ENCODE measurements at regions not wholly inside any gene's neighbourhood (a gene's known extent, or its start where the extent isn't known, plus 50 kb on each side); places are given as distances from the start of the nearest gene placed in this dataset.

DNA sequence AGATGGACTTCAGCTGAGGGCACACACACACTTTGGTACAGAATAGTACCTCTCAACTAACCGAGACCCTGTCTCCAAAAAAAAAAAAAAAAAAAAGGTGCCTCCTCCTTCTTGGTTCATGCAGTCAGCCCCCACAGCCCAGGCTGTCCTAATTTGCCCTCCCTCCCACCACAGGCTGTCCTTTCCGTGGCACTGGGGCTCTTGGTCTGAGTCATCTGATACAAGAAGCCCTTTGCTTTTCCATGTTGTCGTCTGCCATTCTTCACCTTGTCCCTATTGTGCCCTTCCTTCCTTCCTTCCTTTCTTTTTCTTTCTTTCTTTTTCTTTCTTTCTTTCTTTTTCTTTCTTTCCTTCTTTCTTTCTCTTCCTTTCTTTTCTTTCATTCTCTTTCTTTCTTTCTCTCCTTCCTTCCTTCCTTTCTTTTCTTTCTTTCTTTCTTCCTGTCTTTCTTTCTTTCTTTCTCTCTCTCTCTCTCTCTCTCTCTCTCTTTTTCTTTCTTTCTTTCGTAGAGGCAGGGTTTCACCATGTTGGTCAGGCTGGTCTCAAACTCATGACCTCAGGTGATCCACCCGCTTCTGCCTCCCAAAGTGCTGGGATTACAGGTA lies 96.0 kb upstream of the IKZF1 start:
- TF ChIP-seq CTCF (IDR thresholded peaks at IDR 0.05): no peak
- Histone ChIP-seq H3K27me3 (ENCODE audit: control insufficient read depth in 2 of 2, insufficient read depth in 2 of 2, low read length in 2 of 2) (no peaks in the 10 kb centered on the region), H3K9ac (ENCODE audit: insufficient read depth, low read length, poor library complexity, severe bottlenecking) (no peak overlapping the region), H3K4me3 (replicated peaks in 1 of 3; ENCODE audit: low read depth in 2 of 3, low read length in 3 of 3) (peak overlapping the region in 1 of 3 experiments; percentile 54), H3K79me2 (ENCODE audit: insufficient read depth, low read length) (peaks cover 3% of the 10 kb centered on the region), H3K27ac (ENCODE audit: low read depth in 1 of 2, low read length in 2 of 2) (peak overlapping the region; percentile 43 to 73), H3K4me2 (replicated peaks; ENCODE audit: extremely low read depth, low read length, poor library complexity, severe bottlenecking) (peak overlapping the region; percentile 42), H2AFZ (ENCODE audit: insufficient read depth, low read depth, low read length, poor library complexity, severe bottlenecking) (peak overlapping the region; percentile 52), H4K20me1 (ENCODE audit: insufficient read depth, low read length) (no peaks in the 10 kb centered on the region), H3K4me1 (ENCODE audit: control insufficient read depth in 1 of 2, insufficient read depth in 2 of 2, low read length in 2 of 2) (peaks cover 56 to 57% of the 10 kb centered on the region in 2 donors), H3K36me3 (replicated peaks in 1 of 2; ENCODE audit: control insufficient read depth in 1 of 2, insufficient read depth in 2 of 2, low read length in 2 of 2) (no peaks in the 10 kb centered on the region), H3K9me3 (replicated peaks in 1 of 2; ENCODE audit: control insufficient read depth in 1 of 2, insufficient read depth in 1 of 2, low read length in 2 of 2) (no peaks in the 10 kb centered on the region)
- Mint-ChIP-seq H3K27me3 (ENCODE audit: low read depth in 3 of 3) (peaks cover 0 to 9% (median 0%) of the 10 kb centered on the region in 3 donors), H3K4me1 (peaks cover 69% of the 10 kb centered on the region), H3K27ac (peak overlapping the region; percentile 84 to 94 (median 92)), H3K4me3 (no peak overlapping the region), H3K9me3 (no peaks in the 10 kb centered on the region), H3K36me3 (no peaks in the 10 kb centered on the region)
- no peak for DNase-seq
- WGBS (ENCODE audit: insufficient coverage): 54% methylated on average over 3 of the region's 5 CpGs
- intact Hi-C loops (cut with micrococcal nuclease): loop anchor here (5.0 kb wide), 2 partner anchors 99 to 109 kb away; no protein-coding TSS in a partner anchor

DNA sequence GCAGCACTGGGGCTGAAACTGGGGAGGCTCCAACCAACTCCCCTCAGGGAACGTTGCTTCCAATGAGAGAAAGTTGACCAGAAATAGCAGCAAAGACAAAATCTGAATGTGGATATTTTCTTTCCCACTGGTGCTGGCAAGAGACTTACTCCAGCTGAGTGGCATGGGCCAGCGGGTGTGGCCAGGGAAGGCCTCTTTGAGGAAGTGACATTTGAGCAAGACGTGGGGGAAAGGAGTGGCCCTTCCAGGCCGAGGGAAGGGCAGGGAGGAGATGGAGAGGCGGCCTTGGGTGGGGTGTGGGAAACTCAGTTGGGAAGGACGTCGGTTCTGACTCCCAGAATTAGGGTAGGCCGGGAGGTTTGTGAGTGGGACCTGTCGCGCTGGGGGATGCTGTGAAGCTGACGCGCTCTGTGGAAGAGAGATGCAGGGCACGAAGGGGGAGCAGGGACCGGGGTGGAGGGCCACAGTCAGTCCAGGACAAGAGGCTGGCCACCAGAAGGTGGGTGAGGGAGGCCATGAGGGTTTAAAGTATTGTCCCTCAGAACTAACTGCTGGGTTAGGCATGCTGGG lies 96.7 kb upstream of the IKZF1 start:
- H3K36me3 Mint-ChIP-seq: no peaks in the 10 kb centered on the region
- peaks cover 0 to 11% (median 0%) of the 10 kb centered on the region in 3 donors for H3K27me3 Mint-ChIP-seq (ENCODE audit: low read depth in 3 of 3)
- intact Hi-C loops (cut with micrococcal nuclease): loop anchor here (5.0 kb wide), 2 partner anchors 100 to 110 kb away; no protein-coding TSS in a partner anchor
- Histone ChIP-seq H3K4me3 (replicated peaks in 1 of 3; ENCODE audit: low read depth in 2 of 3, low read length in 3 of 3) (peak overlapping the region in 1 of 3 experiments; percentile 54), H3K9me3 (replicated peaks in 1 of 2; ENCODE audit: control insufficient read depth in 1 of 2, insufficient read depth in 1 of 2, low read length in 2 of 2) (no peaks in the 10 kb centered on the region), H4K20me1 (ENCODE audit: insufficient read depth, low read length) (no peaks in the 10 kb centered on the region), H3K36me3 (replicated peaks in 1 of 2; ENCODE audit: control insufficient read depth in 1 of 2, insufficient read depth in 2 of 2, low read length in 2 of 2) (no peaks in the 10 kb centered on the region), H3K4me2 (replicated peaks; ENCODE audit: extremely low read depth, low read length, poor library complexity, severe bottlenecking) (peak overlapping the region; percentile 42), H3K27me3 (ENCODE audit: control insufficient read depth in 2 of 2, insufficient read depth in 2 of 2, low read length in 2 of 2) (no peaks in the 10 kb centered on the region), H2AFZ (ENCODE audit: insufficient read depth, low read depth, low read length, poor library complexity, severe bottlenecking) (peak overlapping the region; percentile 52), H3K27ac (ENCODE audit: low read depth in 1 of 2, low read length in 2 of 2) (peak overlapping the region; percentile 43 to 73), H3K4me1 (ENCODE audit: control insufficient read depth in 1 of 2, insufficient read depth in 2 of 2, low read length in 2 of 2) (peaks cover 49 to 50% of the 10 kb centered on the region in 2 donors), H3K9ac (ENCODE audit: insufficient read depth, low read length, poor library complexity, severe bottlenecking) (no peak overlapping the region), H3K79me2 (ENCODE audit: insufficient read depth, low read length) (peaks cover 3% of the 10 kb centered on the region)
- peaks cover 62% of the 10 kb centered on the region for H3K4me1 Mint-ChIP-seq
- DNase-seq: peak; percentile 54 to 71 (median 66)
- H3K27ac Mint-ChIP-seq: peak overlapping the region; percentile 84 to 94 (median 92)
- H3K4me3 Mint-ChIP-seq: peak overlapping the region; percentile 58 to 78
- TF ChIP-seq CTCF (IDR thresholded peaks at IDR 0.05): no peak
- 34% methylated on average over 13 of the region's 14 CpGs for WGBS (ENCODE audit: insufficient coverage)
- no peaks in the 10 kb centered on the region for H3K9me3 Mint-ChIP-seq
